ENCODE measurements at regions not wholly inside any gene's neighbourhood (a gene's known extent, or its start where the extent isn't known, plus 50 kb on each side); places are given as distances from the start of the nearest gene placed in this dataset.
A peak's percentile ranks its signal among the peaks of the same experiment; 100 is the strongest.
"Not testable (repeated sequence)": the region's sequence is repeated elsewhere in the genome, so short reads cannot be mapped to it uniquely, and the experiment has no call there.

DNA sequence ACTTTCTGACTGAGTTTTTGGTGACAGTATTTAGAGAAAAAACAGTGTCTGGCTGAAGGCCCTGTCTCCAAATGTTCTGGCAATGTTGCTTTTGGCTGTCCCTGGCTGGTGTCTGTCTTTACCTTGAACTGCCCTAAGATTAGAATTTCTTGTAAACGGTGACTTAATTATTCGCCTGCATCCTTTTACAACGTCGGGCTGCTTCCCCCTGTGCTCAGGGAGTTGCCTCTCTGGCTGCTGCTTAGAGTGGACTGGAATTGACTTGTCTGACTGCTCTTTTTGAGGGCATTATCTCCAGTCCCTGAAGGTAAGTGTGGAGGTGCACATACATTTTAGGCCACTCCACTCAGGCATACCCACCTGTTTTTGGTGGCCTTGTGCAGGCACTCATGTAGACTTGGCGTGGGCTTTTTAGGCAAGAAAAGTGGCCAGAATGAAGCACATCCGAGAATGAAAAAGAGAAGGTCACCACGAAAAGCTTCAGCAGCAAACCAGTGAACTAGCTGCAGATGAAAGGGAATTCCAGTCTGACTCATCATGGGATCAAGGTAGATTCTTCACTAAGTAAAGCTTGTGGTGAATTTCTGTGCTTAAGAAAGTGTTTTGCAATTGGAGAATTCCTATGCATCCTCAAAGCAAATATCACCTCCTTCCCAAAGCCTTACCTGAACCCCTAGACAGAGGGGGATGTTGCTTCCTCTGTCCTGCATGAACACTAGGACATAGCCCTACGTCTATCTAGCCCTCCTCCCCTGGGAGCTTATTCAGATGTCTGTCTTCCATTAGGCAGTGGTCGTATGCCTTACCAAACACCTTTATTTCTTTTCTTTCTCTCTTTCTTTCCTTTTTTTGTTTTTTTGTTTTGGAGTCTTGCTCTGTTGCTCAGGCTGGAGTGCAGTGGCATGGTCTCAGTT lies 230.3 kb upstream of the TRIB2 start:
- no peak for DNase-seq

- DNase-seq = no peak
These were observed 229.3 kb upstream of the TRIB2 start for GRCh38 chr2:12487253-12488004.

DNA sequence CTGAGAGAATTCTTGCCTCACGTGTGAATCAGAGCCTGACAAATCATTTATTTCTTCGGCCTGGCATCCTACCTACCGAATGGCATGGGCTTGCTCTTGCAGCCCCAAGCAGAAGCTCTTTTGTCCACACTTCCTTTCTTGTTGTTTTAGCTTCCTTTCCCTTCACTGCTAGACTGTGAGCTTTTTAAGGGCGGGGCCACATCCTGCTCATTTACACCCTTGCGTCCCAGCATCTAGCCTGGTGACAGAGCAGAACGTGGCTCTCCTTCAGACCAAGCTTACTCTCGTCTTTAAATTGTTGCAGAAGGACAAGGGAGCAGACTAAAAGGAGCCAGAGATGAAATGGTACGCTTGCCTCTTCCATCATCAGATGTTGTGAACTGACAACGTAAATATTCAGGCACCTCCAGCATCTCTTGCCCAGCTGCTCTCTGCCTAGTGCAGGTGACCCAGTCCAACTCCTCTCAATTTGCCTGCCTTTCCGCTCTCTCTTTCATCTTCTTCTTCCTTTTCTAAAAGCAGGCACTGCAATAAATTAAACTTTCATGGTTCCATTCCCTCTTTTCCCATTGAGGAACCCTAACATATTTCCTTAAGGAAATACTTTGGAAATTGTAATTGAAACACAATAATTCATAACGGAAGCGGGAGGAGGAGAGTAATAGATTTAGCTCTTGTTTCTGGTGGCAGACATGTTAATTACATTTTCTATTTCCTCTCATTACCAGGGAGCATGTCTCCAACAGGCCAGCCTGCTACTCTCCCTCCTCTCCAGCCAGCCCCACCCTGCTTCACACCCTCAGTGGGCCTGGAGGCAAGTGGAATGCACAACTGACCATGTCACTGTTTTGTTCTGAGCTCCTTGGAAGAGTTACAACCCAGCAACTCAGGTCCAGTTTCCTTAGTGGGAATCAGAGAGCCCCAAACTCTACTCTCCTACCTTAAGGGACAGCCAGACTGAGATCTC lies 228.1 kb upstream of the TRIB2 start:
- DNase-seq = no peak

DNA sequence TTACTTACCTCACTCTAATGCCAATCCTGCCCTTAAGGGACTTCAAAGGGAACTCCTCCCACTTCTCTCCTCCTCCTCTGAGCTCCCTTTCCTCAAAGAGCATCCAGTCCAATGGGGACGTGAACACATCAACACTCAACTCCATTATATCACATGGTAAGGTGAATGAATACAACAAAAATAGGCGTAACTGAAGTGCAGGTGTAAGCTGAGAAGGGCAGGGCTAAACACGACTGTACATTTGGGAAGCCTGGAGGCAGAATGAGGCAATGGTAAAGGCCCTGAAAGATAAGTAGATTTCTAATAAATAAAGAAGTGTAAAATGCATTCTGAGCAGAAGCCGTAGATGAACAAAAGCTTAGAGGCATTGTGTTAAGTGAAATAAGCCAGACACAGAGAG lies 226.1 kb upstream of the TRIB2 start:
- DNase-seq = no peak

DNA sequence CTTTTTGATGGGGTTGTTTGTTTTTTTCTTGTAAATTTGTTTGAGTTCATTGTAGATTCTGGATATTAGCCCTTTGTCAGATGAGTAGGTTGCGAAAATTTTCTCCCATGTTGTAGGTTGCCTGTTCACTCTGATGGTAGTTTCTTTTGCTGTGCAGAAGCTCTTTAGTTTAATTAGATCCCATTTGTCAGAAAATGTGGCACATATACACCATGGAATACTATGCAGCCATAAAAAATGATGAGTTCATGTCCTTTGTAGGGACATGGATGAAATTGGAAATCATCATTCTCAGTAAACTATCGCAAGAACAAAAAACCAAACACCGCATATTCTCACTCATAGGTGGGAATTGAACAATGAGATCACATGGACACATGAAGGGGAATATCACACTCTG lies 224.4 kb upstream of the TRIB2 start:
- DNase-seq = not testable (repeated sequence)

- DNase-seq = no peak
These were observed 223.7 kb upstream of the TRIB2 start for GRCh38 chr2:12493031-12493513.

GRCh38 chr2:12495247-12495868 lies 221.4 kb upstream of the TRIB2 start:
- no peak for DNase-seq

- DNase-seq = no peak
These were observed 218.4 kb upstream of the TRIB2 start for GRCh38 chr2:12498286-12498685.

DNA sequence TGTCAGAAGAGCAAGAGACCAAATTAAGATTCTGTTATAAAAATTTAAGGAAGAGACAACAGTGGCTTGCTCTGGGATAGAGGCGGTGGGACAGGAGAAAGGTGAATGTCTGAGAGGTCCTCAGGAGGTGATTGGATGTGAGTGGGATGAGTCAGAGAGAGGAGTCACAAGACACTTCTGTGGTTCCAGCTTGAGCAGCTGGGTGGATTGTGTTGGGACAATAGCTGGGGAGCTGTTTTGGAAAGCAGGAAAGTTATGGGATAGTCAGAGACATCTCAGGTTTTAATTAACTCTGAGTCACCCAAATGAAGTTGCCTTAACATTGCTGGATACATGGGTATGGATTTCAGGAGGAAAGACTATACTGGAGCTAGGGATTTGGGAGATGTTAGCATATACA lies 218.0 kb upstream of the TRIB2 start:
- peak in 1 of 2 experiments; percentile 3 for DNase-seq

DNA sequence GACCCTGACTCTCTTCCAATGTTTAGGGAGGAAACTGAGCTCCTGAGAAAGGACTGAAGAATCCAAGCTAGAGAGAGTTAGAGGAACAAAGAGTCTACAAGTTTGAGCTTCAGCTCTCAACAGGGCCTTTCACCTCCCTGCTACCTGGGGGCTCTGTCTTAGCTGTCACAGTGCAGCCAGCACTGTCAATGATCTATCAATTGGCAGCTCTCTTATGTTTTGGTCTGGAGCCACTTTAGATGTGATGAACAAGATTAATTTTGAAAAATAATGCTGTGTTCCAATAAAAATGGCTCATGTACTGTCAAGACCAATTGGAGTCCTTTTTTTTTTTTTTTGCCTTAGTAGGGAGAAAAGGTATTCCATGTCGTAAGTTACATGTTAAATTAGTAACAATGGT lies 215.8 kb upstream of the TRIB2 start:
- no peak for DNase-seq

DNA sequence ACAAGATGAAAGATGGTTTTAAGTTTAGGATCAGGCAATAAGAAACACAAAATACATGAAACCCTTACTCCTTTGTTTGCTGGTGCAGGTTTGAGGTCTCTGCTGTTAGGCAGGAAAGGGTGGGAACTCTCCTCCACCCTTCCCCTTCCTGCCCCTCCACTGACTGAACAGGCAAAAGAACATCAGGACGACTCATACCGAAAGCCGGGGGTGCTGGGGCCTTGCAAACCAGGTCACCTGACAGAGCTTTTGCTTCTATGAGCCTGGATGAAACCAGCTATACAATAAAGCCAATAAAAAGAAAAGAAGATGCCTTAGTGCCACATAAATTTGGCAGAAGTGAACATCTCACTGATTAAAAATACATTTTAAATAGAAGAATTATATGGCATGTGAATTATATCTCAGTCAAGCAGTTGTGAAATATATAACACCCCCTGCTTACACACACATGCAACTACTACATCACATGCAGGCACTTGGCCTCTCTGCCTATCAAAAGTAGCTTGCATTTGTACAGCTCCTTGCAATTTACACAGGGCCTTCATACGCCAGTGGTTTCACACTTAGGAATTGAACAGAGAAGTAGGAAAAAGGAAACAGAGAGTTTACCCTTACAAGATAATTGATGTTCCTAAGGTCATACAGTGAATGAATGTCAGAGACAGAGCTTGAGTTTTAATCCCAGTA lies 215.1 kb upstream of the TRIB2 start:
- DNase-seq = no peak

GRCh38 chr2:12502759-12503158 lies 214.0 kb upstream of the TRIB2 start:
- DNase-seq = no peak

GRCh38 chr2:12504443-12504842 lies 212.3 kb upstream of the TRIB2 start:
- DNase-seq = no peak

- no peak for DNase-seq
These were observed 209.9 kb upstream of the TRIB2 start for GRCh38 chr2:12506846-12507245.

DNA sequence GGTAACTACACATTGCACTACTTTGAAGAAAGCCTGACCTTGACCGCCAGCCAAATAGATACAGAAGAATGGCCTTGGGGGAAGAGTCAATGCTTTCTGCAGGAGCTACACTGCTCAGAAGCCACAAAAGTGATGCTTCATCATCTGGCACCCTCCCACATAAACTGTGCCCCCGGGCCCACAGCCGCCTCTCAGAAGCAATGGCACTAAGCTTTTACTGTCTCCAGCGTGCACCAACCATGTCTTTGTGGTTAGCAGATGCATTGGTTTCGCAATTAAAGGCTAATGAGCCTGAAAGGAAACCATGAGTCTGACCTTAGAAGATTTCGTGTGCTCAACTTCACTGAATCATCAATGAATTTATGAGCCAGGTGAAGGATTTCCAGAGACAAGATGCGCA lies 209.4 kb upstream of the TRIB2 start:
- DNase-seq = no peak

- no peak for DNase-seq
These were observed 206.7 kb upstream of the TRIB2 start for GRCh38 chr2:12510070-12510469.

DNA sequence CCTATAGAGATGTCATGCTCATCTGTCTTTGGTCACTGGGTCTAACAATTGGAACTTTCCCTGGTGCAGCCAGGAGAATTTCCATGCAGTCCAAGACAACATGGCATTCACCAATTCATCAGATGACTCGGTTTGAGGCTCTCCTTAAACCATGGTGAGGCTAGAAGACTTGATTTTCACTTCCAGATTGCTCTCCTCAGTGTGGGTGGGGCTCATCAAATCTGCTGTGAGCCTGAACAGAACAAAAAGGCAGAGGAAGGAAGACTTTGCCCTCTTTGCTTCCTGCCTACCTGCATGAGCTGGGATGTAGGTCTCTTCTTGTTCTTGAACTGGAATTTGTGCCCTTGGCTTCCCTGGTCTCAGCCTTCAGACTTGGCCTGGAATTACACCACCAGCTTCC lies 203.4 kb upstream of the TRIB2 start:
- DNase-seq = no peak

GRCh38 chr2:12514168-12514567 lies 202.6 kb upstream of the TRIB2 start:
- no peak for DNase-seq

- DNase-seq = no peak
These were observed 201.9 kb upstream of the TRIB2 start for GRCh38 chr2:12514631-12515437.

DNA sequence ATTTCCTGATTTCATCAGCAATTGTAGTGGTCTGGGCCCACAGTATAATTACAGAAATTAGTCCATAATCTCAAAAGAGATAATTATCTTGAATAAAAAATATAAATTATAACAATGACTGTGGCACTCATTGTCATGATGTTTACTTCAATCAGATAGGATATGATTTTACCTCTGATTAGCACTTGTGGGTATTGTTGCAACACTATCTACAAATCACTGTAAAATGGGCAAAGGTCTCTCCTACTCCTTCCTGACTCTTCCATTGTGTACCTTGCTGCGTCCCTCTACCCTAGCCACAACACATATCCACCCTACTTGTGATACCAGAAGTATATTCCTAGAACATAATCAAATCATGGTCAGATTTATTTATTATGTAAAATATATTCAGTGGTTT lies 200.9 kb upstream of the TRIB2 start:
- DNase-seq = no peak

Measured in NCI-H446 (cell line).